GM10266 (cell line): ENCODE measurements at regions not wholly inside any gene's neighbourhood (a gene's known extent, or its start where the extent isn't known, plus 50 kb on each side); places are given as distances from the start of the nearest gene placed in this dataset.

Source experiments
- DNase-seq: peaks from one replicate; pipeline ENCODE4 v3.0.0; 2012; ENCODE audit errors: extremely low spot score
- CTCF ChIP-seq: IDR thresholded peaks from 2 replicates; pipeline ENCODE4 v1.5.1; 2012; ENCODE audit warnings: mild to moderate bottlenecking, low read depth; ENCODE audit not compliant: control insufficient read depth, insufficient read depth; ENCODE audit errors: missing control alignments

DNA sequence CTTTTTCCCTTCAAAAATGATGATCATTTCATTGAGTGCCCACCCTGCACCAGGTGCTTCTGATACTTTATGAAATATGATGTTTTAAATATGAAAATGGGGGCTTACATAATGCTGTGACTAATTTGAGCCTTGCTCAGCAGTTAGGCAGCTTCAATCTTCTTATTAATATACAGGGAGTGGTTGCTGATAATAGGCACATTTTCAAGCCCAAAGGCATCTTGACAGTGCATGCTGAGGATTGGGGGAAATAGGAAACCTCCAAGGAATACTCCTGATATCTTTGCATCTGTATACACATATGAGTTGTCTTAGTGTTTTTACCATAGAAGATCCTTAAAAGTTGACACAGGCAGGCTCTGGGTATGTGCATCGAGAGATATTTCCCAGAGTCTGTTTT is 262.3 kb upstream of the SASH1 start:
- no peak for DNase-seq
- no peak for TF ChIP-seq CTCF

DNA sequence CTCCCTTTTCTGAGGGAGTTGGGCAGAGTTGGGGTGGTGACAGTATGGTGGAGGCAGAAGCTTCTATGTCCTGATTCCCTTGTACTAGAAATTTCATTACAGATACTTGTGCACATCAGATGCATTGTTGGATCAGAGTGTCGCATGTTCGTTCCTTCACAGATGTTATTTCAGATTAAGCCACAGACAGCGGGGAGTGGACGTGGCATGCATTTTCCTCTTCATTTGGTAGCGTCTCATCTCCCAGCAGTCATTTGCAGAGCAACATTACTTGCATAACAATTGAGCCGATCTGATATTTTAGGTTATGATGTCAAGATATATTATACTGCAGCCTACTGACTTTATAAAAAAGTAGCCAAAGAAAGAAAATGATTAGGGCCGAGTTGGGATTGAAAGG is 261.6 kb upstream of the SASH1 start:
- no peak for TF ChIP-seq CTCF
- no peak for DNase-seq

GRCh38 chr6:148082044-148082443 is 260.6 kb upstream of the SASH1 start:
- no peak for TF ChIP-seq CTCF
- no peak for DNase-seq

DNA sequence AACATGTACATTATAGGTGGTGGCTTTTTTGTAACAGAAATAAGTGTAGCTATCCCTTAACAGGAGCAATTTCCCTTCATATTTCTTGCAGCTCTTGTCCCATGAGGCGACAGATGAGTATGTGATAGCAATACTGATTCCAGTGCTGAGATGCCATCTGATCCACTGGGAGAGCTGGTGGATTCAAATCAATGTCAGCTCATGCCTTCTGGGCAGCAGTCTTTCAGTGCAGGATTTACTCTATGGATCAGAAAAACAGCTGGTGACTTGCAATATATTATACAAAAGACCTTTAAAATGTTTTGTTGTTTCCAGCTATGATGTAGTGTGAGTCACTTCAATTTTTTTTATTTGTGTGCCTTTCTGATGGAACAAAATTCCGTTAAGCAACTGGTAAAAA is 259.9 kb upstream of the SASH1 start:
- DNase-seq: no peak

DNA sequence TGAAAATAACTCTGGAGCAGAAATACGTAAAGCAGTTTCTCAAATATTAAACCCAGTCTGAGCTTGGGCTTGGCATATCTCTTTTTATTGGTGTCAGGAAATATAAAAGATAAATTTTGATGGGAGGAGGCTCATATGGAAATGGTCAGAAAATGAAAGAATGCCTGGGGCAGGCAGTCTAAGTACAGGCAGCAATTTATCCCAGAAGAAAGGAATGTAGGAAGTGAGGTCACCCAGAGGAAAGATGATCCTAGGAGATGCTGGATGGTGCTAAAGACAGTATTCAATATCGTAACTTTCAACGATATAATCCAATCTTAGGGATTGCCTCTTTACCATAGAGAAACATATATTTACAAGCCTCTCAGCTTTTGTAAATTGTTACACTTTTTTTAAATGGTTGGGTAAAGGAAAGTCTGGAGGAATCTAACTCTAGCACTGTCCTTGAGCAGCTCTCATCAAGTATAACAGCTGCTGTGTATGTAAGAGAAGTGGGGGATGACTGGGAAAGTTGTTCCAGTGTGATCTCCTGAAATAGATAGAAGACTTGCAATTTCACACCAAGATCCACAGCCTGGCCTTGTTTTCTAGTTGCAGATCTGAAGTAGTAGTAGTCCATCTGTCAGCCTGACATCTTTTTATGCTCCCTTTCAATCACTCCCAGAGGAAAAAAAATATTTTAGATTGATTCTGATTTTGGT is 256.9 kb upstream of the SASH1 start:
- TF ChIP-seq CTCF: no peak
- no peak for DNase-seq

More for the DNA sequence above, 259.9 kb upstream of the SASH1 start:
- TF ChIP-seq CTCF: no peak

DNA sequence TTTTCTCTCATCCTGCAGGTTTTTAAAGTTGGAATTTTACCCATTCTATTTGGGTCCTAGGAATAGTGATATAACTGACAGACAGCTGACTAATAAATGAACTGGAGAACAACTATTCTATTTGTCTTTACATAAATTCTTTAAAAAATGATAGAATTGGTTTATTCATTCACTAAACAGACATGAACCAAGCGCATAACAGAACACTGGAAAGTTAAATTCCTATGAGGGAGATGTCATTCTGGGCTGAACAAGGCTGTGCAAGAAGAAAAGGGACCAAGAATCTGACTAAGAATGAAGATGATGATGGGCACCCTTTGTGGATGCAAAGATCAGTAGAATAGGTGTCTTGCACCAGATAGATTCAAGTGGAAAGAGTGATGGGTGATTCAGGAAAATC is 256.3 kb upstream of the SASH1 start:
- TF ChIP-seq CTCF: no peak
- DNase-seq: no peak

DNA sequence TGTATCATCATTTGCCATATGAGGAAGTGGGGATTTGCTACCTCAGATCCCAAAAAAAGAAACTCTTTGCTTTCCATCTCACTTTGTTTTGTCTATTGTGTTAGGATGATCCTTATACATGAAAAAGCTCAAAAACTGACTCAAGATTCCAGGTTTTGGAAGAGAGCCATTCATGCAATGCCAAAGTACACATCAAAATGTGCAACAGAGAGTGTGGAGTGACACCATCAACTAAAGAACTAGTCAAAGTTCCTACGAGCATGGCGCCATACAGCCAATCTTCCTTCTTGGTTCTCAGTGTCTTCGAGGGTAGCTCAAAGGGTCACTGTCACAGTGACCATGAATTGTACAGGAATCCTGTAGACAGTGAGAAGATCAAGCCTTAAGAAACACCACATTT is 255.8 kb upstream of the SASH1 start:
- TF ChIP-seq CTCF: no peak
- DNase-seq: no peak
